Lung (tissue), 11 donors: ENCODE measurements at regions not wholly inside any gene's neighbourhood (a gene's known extent, or its start where the extent isn't known, plus 50 kb on each side); places are given as distances from the start of the nearest gene placed in this dataset.

Experiments used
- ATAC-seq: fragments of 200-7000 bp; cut with Tn5 transposase; one replicate; pipeline ENCODE4 v1.9.1; 2020; ENCODE audit warnings: moderate number of reproducible peaks; ENCODE audit not compliant: insufficient read depth, low FRiP score
- DNase-seq, 3 donors: peaks; one replicate each; pipeline ENCODE4 v3.0.0-alpha.2; 2013 to 2017
- H3K27ac ChIP-seq, 2 donors: one replicate each; pipeline ENCODE4 v1.5.1; 2013; ENCODE audit warnings: mild to moderate bottlenecking in 2 of 2, moderate library complexity in 2 of 2, control low read depth in 1 of 2, inconsistent platforms in 1 of 2, low read depth in 1 of 2, low read length in 1 of 2
- H3K27me3 ChIP-seq, 3 donors: one replicate each; pipeline ENCODE4 v1.5.1; 2013; ENCODE audit warnings: low read length in 2 of 3; ENCODE audit not compliant: control insufficient read depth in 3 of 3, insufficient read depth in 3 of 3
- H3K36me3 ChIP-seq, 4 donors: one replicate each; pipeline ENCODE4 v1.5.1; 2013; ENCODE audit warnings: low read length in 4 of 4, mild to moderate bottlenecking in 1 of 4, moderate library complexity in 1 of 4; ENCODE audit not compliant: control insufficient read depth in 4 of 4, insufficient read depth in 4 of 4
- H3K4me1 ChIP-seq, 5 donors: one replicate each; pipeline ENCODE4 v1.5.1; 2013; ENCODE audit warnings: low read length in 5 of 5, mild to moderate bottlenecking in 2 of 5, moderate library complexity in 1 of 5; ENCODE audit not compliant: control insufficient read depth in 5 of 5, insufficient read depth in 5 of 5
- H3K4me3 ChIP-seq: one replicate; pipeline ENCODE4 v1.5.1; 2013; ENCODE audit warnings: mild to moderate bottlenecking, control low read depth, moderate library complexity
- H3K9ac ChIP-seq, 2 donors: one replicate each; pipeline ENCODE4 v1.5.1; 2013; ENCODE audit warnings: low read length in 2 of 2, control low read depth in 1 of 2; ENCODE audit not compliant: insufficient read depth in 1 of 2
- H3K9me3 ChIP-seq, 4 donors: one replicate each; pipeline ENCODE4 v1.5.1; 2013; ENCODE audit warnings: low read length in 3 of 4, mild to moderate bottlenecking in 1 of 4, moderate library complexity in 1 of 4; ENCODE audit not compliant: control insufficient read depth in 4 of 4, insufficient read depth in 3 of 4
- CTCF ChIP-seq: IDR thresholded peaks from 2 replicates; pipeline ENCODE4 v1.5.1; 2012; ENCODE audit warnings: mild to moderate bottlenecking; ENCODE audit errors: control extremely low read depth, extremely low read depth
- WGBS, 2 donors: extraction: QIAGEN DNeasy Blood & Tissue Kit; methylation state at CpG; one replicate each; pipeline ENCODE4 v1.1.7; 2013; 5-methylcytosine and 5-hydroxymethylcytosine counted together
- donor health status: control.
- donor health status: control.
- donor health status: Bipolar disorder and iron deficiency.
- donor health status: healthy.
- donor health status: DM: yes; HTN: yes; CAD: no.

GRCh38 chr4:96558466-96558865, 718.6 kb downstream of the PDHA2 start:
- 64 to 74% methylated on average over 2 of the region's 2 CpGs for WGBS, 2 donors

GRCh38 chr4:96566755-96567154, 726.9 kb downstream of the PDHA2 start:
- H3K4me3 ChIP-seq, result no peak overlapping the region
- WGBS, 2 donors, result 85 to 95% methylated on average over 2 of the region's 2 CpGs
- no peaks in the 10 kb centered on the region for H3K36me3 ChIP-seq
- H3K4me1 ChIP-seq, result no peaks in the 10 kb centered on the region
- DNase-seq (no peak), ATAC-seq (no peak)
- no peak overlapping the region for H3K27ac ChIP-seq
- H3K27me3 ChIP-seq, result no peaks in the 10 kb centered on the region
- H3K9ac ChIP-seq, result no peak overlapping the region
- H3K9me3 ChIP-seq, result no peaks in the 10 kb centered on the region
- TF ChIP-seq CTCF, result no peak

More at GRCh38 chr4:96558466-96558865, 718.6 kb downstream of the PDHA2 start:
- H3K9ac ChIP-seq, result no peak overlapping the region
- H3K4me3 ChIP-seq, result no peak overlapping the region
- no peaks in the 10 kb centered on the region for H3K36me3 ChIP-seq
- no peak for TF ChIP-seq CTCF
- ATAC-seq (no peak), DNase-seq (peak in 1 of 3 donors; percentile 2)
- H3K4me1 ChIP-seq, result no peaks in the 10 kb centered on the region
- H3K27me3 ChIP-seq, result no peaks in the 10 kb centered on the region
- no peaks in the 10 kb centered on the region for H3K9me3 ChIP-seq
- H3K27ac ChIP-seq, result no peak overlapping the region

GRCh38 chr4:96585304-96585703, 745.4 kb downstream of the PDHA2 start:
- 66 to 77% methylated on average over 2 of the region's 2 CpGs for WGBS, 2 donors
- TF ChIP-seq CTCF, result no peak
- H3K27ac ChIP-seq, result no peak overlapping the region
- no peak overlapping the region for H3K9ac ChIP-seq
- H3K4me1 ChIP-seq, result no peaks in the 10 kb centered on the region
- ATAC-seq, result no peak
- H3K4me3 ChIP-seq, result no peak overlapping the region
- H3K36me3 ChIP-seq, result no peaks in the 10 kb centered on the region
- H3K27me3 ChIP-seq, result no peaks in the 10 kb centered on the region
- no peak for DNase-seq
- H3K9me3 ChIP-seq, result no peaks in the 10 kb centered on the region

- H3K4me1 ChIP-seq, result peaks cover 0 to 6% (median 0%) of the 10 kb centered on the region in 5 donors
- ATAC-seq, result no peak
- peak; percentile 11 to 41 (median 22) for DNase-seq
- TF ChIP-seq CTCF, result no peak
- H3K27ac ChIP-seq, result no peak overlapping the region
- no peaks in the 10 kb centered on the region for H3K36me3 ChIP-seq
- no peak overlapping the region for H3K9ac ChIP-seq
- no peaks in the 10 kb centered on the region for H3K27me3 ChIP-seq
- WGBS, 2 donors, result 57 to 80% methylated on average over 2 of the region's 2 CpGs
- H3K9me3 ChIP-seq, result peaks cover 0 to 4% (median 0%) of the 10 kb centered on the region in 4 donors
- H3K4me3 ChIP-seq, result no peak overlapping the region
Measured at GRCh38 chr4:96593422-96593821, 753.5 kb downstream of the PDHA2 start.
